ENCODE measurements at regions not wholly inside any gene's neighbourhood (a gene's known extent, or its start where the extent isn't known, plus 50 kb on each side); places are given as distances from the start of the nearest gene placed in this dataset.
"Not testable (repeated sequence)": the region's sequence is repeated elsewhere in the genome, so short reads cannot be mapped to it uniquely, and the experiment has no call there.

- DNase-seq, result no peak
Measured at GRCh38 chr6:141488488-141488887, 644.2 kb upstream of the GJE1 start.

DNA sequence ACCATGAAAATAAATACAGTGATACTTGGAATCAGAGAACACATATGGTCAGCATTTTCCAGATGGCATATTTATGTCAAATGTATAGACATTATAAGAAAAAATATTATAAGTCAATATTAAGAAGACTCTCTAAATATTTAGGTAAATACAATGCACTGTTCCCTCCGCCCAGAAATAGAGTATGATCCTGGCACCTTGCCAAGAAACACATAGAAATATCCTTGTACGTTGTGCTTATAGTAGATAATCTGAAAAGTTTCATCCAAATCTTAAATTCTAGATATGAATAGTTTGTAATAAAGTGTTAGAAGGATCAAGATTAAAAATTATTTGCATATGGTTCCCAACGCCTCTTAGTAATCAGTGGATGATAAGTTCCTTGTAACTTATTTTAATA lies 645.8 kb upstream of the GJE1 start:
- no peak for DNase-seq

GRCh38 chr6:141484711-141485110 lies 648.0 kb upstream of the GJE1 start:
- DNase-seq, result no peak

DNA sequence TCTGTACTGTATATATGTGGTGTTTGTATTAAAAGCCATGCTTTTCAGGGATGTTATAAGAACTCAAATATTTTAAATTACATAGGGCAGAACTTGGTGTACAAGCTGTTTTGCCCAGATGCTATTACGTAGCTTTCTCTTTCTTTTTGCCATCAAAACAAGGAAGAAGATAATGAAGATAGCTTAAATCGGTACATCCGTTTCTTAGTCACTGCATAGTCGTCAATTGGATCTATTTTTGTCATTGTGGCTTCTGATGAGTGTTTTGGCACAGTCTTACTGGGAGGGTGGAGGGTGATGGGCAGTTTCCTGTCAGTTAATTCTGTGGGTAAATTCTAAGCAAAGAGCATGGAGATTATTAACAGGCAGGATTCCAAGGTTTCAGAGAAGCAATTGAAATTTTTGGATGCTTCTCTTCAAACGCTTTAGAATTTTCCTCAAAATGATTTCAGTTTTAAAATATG lies 649.1 kb upstream of the GJE1 start:
- DNase-seq, result peak; percentile 56

GRCh38 chr6:141482796-141483597 lies 649.7 kb upstream of the GJE1 start:
- DNase-seq, result no peak

GRCh38 chr6:141475259-141475658 lies 657.5 kb upstream of the GJE1 start:
- no peak for DNase-seq

- DNase-seq, result no peak
Measured at GRCh38 chr6:141472162-141472928, 660.4 kb upstream of the GJE1 start.

DNA sequence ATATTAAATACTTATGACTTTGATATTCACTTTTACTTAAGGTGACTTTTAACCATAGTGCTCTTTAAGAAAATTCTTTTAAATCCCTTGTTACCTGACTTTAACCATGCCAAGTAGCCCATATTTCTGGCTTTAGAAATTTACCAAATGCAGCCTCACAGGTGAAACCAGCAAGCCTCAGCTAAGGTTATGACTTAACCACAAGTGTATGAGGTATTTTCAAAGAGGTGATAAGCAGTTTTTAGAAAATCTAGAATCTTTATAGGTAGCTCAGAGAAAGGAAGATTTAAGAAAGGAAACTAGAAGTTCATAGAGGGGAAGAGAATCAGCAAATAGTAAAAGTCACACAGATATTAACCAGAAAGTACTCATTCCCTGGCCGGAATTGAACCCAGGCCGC lies 661.9 kb upstream of the GJE1 start:
- no peak for DNase-seq

GRCh38 chr6:141467881-141468280 lies 664.8 kb upstream of the GJE1 start:
- DNase-seq, result no peak

DNA sequence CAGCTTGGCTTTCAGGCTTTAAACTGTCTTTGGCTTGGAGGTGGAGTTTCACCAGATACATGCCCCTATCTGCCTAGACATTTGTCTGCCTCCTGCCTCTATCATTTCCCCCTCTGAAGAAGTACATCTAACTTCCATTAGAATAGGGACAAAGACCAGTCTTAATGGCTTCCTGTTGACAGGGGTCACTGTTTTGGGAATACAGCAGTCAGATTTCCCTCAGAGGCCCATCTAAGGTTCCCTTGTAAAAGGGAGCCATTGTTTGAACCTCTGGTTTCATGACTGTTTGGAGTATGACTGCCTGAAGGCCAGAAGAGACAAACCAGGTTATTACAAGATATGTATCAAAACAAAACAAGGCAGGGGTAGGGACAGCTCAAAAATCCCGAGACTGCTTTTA lies 665.7 kb upstream of the GJE1 start:
- no peak for DNase-seq

- DNase-seq, result peak; percentile 55
Measured at GRCh38 chr6:141464896-141465295, 667.8 kb upstream of the GJE1 start.

GRCh38 chr6:141464490-141464889 lies 668.2 kb upstream of the GJE1 start:
- DNase-seq, result peak; percentile 95

DNA sequence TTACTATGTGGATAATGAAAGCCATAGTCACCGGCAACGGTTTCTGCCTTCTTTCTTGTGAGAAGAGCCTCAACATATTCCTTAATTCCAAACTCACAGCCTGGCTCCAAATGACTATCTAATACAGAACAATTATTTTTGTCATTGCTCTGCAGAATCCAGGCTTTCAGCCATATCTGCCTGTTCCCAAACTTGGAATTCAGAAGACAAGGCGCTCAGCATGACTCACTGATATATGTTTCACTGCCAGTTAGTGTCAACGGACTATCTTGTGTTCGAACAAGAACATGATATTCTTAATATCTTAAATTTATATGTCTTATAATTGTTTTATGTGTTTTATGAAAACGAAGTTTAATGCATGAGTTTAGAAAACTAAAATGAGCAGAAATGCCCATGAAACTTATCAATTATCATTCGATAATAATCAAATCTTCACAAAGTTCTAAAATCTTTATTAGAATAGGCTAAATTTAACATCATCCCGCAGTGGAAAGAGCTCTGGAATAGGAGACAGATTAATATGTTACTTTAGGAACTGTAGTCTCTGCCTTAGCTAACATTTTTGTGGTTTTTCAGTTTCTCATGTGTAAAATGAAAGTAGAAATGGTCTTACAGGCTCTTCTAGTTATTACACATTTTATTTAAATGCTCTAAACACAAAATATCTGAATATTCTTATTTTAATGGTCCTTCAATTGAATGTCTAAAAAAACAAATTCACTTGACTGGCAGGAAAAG lies 669.3 kb upstream of the GJE1 start:
- no peak for DNase-seq

DNA sequence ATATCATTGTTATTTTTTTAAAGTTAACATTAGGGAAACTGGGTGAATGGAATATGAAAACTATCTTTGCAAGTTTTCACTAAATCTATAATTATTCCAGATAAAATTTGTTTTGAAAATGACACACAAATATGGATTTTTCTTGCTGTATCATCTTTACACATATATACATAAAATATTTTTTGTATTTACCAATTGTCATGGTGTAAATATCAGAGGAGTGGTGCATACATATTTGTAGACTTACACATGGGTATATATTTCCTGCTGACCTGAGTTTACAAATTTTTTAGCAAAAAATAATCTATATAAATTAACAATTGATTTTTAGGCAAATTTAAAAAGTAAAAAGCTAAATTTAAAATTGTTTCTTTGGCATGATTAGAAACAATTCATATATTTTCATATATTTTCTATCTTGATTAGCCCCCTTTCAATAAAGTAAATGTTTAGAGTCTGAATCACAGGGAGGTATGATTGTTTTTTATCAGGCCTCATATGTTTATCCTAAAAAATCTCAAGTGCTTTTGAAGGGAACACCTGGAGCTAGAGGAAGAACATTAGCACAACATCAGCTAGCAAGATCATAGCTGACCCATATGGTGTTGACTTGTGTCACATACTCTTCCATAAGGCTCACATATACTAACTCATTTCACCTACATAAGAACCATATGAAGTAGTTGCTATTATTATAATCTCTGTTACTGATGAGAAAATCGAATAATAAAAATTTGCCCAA lies 671.8 kb upstream of the GJE1 start:
- peak; percentile 22 for DNase-seq

- DNase-seq, result not testable (repeated sequence)
Measured at GRCh38 chr6:141460245-141460644, 672.5 kb upstream of the GJE1 start.

GRCh38 chr6:141457984-141458383 lies 674.7 kb upstream of the GJE1 start:
- not testable (repeated sequence) for DNase-seq

DNA sequence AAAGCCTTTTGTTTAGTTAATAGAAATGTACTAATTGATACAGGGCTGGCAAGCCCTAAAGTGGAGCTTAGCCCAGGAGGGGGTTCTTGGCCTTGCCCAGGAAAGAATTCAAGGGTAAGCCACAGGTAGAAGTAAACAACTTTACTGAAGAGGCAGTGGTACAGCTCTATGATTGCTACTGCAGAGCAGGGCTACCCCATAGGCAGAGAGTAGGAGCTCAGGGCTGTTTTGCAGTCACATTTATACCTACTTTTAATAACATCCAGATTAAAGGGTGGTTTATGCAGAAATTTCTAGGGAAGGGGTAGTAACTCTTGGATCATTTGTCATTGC lies 680.4 kb upstream of the GJE1 start:
- peak; percentile 24 for DNase-seq

GRCh38 chr6:141451511-141452353 lies 681.0 kb upstream of the GJE1 start:
- peak; percentile 25 for DNase-seq

- DNase-seq, result no peak
Measured at GRCh38 chr6:141451181-141451510, 681.6 kb upstream of the GJE1 start.

DNA sequence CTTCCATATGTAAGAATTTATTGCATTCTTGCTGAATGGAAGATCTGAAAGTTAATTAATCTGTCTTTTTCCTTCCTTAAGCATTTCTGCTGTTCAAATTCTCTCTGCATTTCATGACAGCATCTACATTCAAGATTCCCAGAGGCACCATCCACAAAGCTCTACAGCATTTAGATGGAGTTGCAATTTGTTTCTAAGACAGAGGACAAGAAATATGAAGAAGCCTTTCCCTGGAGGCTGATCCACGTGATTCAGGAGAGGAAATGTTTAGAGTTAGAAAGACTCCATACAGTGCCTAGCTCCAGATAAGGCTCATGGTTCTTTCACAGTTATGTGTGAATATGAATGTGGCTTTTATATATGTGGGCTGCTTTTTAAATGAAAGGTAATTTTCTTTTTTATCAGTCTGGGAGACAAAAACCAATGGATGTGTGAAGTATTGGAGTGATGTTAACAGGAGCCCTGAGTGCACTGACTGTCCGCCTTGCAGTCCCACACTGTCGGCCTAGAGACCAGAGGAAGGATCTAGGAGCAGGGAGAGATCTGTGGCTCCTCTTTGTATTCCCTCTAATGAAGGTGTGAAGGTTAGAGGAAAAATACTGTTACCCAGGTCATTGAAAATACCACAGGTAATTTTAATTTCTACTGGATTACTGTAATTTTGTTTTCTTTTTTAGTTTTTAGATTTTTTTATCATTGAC lies 686.6 kb upstream of the GJE1 start:
- DNase-seq, result no peak

DNA sequence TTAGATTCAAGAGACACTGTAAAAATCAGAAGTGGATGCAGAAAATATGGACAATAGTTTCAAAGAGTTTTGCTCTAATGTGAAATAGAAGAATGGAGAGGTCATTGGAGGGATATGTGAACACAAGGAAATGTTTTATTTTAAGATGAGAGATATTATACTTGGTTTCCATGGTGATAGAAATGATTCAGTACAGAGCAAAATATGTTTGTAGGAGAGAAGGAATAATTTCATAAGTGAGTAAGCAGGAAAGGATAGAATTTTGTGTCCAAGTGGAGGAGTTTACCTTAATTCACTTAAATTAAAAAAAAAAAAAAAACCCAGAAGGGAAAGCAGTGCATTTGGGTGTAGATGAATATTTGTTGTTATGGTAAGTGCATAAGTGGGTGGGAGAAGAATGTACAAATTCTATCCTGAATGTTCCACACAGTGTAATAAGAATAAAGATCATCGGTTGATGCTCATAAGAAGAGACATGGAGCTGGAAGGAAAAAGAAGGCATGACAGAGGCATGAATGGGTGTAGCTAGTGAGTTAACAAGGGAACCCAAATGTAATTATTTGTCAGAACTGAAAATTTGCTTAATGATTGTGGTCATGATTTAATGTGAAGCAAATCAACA lies 688.9 kb upstream of the GJE1 start:
- DNase-seq, result no peak

Measured in NCI-H345 (cell line).